Ramos (cell line): ENCODE measurements at regions not wholly inside any gene's neighbourhood (a gene's known extent, or its start where the extent isn't known, plus 50 kb on each side); places are given as distances from the start of the nearest gene placed in this dataset.

Experiments used
- in situ Hi-C: fragments of 300-500 bp; cut with MboI; formaldehyde crosslinking; loops from one replicate; pipeline ENCODE4 v1.14.3; 2022; ENCODE audit warnings: low sequenced_read_pairs; ENCODE audit not compliant: unreplicated experiment

DNA sequence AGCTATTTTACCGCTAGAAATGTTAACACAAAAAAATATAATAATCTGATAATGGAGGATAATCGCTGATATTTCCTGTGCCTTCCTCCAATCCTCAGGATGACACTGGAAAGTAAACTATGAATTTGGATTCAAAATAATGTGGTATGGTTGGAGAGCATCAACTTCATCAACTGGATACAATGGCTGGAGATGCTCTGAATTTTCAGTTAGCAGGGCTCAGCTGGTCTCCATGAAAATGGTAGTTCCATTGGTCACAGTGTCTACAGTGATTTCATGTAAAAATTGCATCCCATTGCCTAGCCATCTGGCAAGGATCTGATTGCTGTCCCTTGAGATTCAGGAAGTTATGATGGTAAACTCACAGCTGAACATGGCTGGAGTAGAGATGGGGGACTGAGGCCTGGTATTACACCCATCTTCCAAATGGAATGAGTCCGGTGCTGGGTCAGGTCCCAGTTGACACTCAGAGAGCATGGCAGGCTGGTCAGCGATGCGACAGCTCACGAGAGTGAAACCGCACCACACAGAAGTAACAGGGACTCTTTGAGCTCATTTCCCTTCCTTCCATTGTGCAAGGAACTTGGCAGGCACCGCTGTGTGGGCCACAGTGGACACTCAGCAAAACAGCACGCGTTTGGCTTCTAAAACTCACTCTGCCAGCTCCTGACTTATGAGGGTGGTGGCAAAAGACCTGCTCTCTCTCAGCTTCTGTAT lies 142.4 kb upstream of the TNFAIP3 start:
- in situ Hi-C loops = loop anchor here (25.0 kb wide), 1 partner anchor 388 kb away; the partner anchor contains the start of gene PERP

DNA sequence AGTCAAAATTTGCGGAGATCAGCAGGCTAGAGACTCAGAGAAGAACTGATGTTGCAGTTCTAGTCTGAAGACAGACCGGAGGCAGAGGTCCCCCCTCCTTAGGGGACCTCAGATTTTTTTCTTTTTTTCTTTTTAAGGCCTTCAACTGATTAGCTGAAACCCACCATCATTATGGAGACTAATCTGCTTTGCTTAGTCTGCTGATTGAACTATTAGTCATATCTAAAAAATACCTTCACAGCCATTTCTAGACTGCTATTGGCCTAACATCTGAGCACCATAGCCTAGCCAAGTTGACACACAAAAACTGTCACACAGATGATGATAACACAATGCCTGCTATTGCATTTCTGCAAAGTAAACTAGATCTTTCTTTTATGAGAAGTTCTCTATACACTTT lies 141.1 kb upstream of the TNFAIP3 start:
- in situ Hi-C loops = no loop called here

DNA sequence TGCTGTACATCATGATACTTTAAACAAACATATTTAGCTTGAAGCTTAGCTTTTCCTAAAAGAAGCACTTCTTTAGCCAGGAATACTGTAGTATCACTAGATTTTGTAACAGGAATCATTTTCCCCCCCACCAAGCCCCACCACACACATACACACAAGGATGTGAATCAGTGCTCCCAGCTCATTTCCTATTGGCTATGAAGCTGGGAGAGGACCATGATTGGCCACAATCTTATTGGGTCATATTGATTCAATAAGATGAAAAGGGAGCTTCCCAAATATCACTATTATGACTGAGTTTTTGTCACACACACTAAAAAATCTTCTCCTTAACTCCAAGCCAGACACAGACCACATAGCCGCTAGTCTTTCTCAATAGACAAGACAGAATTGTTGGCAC lies 140.5 kb upstream of the TNFAIP3 start:
- in situ Hi-C loops = no loop called here

DNA sequence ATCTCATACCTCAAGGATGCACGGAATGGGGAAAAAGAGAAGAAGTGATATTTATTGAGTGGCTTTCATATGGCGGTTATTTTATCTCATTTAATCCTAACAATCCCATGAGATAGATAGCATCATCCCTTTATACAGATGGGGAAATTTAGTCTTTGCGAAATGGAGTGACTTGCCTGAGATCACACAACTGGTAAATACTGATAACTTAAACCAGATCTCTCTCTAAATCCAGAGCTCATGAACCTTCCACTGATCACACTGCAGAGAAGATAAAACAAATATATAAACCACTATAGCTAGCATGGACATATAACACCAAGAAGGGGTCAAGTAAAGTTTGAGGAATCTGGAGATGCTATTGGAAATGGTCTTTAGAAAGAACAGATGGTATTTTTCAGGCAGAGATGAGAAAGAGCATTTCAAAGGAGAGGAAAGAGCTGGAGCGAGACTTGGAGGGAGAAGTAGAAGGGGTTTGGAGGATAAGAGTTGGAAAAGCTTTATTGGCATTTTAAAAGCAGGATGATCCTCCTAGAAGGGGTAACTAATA lies 139.8 kb upstream of the TNFAIP3 start:
- in situ Hi-C loops = no loop called here

DNA sequence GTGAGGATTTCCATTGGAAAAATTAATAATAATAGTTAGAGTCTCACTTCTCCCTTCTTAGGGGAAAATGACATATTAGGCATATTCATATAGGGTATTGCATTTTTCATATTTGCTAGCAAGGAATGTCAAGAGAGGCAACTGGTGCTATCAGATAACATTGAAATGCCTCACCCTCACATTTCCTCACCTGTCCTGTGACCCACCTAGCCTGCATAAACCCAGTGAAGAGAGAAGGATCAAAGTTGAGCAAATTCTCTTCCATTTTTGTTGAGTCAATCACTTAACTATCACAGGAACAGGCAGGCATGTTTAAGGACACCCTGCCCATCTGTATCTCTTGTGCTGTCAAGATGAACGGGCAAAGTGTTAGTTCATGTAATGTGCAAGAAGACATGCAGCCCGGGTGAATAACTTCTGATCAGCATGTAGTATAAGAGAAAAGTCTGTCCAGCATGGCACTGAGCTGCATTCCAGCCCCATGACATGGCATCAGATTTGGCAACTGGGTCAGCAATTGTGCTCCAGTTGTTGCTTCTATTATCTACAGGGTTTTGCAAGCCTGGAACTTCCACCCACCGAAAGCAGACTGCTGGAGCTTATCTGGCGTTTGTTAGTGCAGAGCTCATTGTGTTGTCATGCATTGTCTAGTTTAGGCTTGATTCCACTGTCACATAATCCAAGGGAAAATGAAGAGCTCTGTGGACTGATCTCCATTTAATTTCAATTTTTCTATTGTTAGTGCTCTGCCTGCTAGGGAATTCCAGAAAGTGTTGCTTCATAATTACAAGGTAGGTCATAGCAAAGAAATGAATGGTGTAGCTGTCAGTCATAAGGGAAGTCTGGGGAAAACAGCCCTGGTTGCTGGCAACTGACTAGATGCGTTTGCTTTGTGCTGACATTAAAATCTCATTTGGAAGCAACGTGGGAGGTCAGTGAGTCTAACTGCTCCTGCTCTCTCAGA lies 138.4 kb upstream of the TNFAIP3 start:
- in situ Hi-C loops = no loop called here

DNA sequence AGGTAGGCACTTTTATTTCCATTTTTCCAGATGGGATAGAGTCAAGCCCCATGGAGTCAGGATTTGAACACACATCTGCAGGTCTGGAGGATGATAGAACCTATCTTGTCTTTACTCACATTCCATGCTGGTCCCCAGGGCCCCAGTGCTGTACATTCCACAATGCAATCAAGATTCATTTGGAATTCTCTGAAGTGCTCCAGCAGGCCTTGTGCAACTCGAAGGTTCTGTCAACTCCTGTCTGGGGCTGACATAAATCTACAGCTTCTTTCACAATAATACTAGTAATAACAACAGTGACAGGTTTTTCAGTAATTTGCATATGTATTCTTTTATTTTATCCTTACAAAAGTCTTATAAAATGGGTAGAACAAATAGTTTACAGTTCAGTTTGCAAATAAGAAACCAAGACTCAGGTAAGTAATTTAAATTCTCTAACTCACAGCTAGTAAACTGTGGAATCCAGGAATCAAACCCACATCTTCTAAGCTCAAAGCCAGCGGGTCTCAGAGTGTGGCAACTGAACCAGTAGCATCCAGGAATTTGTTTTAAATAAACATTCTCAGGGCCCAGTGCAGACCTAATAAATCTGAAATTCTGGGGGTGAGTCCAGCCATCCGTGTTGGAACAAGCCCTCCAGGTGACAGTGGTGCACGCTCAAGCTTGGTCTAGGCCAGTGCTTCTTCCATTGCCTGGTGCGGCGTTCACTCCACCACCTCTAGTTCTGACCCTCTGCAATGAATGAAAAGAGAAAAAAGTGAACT lies 137.0 kb upstream of the TNFAIP3 start:
- in situ Hi-C loops = no loop called here

DNA sequence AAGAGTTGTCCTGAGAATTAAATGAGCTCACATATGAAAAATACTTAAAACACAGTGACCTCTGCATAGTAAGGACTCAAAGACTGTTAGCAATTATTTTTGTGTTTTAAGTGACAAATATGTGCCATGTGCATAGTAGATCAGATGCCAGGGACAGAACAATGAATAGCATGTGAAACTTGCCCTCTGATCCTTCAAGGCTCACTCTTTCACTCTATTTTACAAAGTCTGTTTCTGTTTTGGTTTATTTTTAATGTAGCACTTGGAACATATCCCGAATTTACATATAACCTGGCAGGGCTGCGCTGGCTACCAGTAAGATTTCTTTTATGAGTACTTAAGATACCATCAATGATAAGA lies 135.5 kb upstream of the TNFAIP3 start:
- in situ Hi-C loops = no loop called here

DNA sequence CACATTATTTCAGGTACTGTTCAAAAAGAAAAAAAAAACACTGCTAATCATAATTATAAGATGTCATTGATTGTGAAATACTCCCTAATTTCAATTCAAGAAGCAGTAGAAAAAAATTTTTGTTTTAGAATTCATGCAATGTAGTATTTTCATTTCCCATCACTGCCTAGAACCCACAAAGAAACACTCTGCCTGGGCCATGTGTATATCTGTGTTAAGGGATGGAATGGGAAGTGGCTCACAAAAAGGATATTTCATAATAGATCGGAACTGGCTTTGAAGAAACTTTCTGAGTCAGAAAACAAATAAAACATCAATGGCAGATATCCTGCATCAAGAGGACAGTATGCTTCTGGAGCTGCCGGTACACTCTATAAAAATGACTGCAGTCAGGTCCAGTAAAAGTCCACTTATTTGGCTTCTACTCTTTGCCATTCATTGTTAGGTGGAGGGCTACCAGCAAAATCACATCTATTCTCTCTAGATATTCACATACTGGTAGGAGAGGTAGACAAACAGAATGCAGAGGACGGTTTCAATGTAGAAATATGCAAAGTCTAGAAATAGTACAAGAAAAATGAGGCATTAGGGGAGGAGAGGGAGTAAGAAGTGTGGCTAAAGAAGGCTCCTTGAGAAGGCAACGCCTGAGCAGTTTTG lies 135.0 kb upstream of the TNFAIP3 start:
- in situ Hi-C loops = no loop called here

DNA sequence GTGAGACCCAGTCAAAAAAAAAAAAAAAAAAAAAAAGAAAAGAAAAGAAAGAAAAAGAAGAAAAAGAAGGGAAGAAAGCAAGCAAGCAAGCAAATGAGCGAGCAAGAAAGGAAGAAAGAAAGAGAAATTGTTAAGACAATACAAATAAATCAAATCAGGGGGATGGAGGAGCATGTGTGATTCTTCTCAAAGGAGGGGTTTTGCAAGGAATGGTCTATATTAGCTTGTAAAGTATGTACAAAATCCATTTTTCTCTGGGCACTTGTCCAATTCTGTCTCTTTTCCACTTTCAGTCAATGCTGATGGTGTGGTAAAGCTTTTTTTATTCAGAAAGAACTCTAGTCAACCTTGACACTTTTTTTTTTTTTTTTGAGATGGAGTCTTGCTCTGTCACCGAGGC lies 133.7 kb upstream of the TNFAIP3 start:
- in situ Hi-C loops = no loop called here

DNA sequence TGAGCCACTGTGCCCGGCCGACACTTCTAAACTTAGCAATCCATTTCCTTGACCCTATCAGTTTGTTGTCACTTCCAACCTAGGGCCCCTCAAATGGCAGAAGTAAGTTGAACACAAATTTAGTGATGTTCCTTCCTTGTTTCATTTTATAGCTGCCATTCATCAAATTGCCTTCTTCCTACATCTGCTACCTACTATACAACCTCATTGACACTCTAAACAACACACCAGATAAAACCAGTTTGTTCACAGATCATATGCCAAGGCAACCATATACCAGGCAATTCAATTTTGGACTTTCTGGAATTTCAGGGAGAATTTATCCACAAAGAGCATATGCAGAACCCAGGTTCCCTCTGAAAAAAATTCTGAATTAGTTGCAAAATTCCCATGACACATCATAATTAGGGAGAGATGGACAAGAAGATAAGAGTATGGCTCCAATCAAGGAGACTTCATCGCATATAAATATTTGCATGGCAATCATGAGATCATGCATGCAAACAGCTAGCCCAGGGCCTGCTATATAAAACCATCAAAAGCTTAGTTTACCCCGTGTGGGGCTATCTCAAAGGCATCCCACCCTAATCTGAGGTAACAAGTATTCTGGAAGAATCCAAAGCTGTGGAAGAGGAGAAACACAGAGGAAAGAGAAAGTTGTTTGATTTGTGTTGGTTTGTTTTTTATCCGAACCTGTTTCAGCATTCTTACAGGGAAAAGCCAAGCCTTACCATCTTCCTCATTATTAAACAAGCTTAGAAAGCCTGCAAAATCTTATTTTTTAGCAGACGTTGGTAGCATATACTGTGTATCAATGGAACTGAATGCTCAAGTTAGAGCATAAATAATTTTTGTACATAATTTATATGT lies 132.8 kb upstream of the TNFAIP3 start:
- in situ Hi-C loops = no loop called here

DNA sequence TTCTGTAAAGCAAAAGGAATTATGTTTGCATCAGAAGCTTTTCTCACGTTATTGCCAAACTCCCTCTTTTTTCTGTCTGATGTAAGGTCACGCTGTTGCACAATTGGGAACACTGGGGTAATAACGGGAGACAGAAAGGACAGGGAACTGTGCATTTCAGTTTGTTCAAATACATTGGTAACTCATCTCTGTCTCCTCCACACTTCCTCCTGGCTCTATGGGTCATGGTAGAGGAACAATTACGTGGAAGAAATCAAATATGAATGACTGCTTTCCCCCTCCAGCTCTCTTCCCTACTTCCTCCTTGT lies 132.2 kb upstream of the TNFAIP3 start:
- in situ Hi-C loops = no loop called here

DNA sequence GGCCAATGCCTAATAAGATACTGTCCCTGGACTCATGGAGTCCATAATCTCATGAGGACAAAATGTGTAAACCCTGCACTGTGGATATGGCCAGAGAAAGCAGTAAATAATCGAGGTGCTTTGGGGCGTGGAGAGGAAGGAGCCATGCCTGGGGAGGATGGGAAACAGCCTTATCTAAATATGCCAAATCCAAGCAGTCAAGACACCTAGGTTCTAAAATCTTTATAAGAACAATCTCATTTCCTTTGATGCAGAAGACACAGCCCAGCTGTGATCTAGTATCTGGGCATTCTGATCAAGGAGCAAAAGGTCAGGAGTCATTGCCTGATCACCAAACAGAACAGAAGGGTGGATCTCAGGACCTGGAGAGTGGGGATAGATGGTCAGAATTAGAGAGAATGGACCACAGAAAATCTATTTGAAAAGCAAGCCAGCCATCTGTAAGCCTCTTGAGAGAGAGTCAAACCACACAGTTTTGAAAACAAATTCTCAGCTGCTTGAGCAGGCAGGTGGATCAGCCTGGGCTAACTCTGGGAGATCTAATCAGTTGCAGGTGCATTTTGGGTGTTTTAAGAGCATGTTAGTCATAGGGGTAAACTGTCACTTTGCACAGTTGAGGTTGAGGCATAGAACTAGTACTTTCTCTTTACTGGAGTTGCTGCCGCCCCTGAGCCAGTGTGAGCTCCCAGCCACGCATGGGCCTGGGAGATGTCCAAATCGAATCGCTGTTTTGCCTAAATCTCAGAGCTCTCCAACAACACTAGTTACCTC lies 130.8 kb upstream of the TNFAIP3 start:
- in situ Hi-C loops = no loop called here

DNA sequence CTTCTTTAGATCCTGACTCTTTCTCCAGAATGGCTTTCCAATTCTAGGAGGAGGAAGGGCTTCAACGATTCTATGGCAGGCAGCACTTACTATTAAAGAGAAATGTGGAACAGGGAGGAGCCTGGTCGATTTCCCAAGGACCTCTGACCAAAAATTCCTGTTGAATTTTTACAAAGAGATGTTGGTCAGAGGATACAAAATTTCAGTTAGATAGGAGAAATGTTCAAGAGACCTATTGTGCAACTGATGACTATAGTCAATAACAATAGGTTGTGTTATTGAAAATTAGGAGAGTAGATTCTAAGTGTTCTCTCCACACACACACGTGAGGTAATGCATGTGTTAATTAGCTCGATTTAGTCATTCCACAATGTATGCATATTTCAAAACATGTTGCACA lies 130.1 kb upstream of the TNFAIP3 start:
- in situ Hi-C loops = no loop called here

DNA sequence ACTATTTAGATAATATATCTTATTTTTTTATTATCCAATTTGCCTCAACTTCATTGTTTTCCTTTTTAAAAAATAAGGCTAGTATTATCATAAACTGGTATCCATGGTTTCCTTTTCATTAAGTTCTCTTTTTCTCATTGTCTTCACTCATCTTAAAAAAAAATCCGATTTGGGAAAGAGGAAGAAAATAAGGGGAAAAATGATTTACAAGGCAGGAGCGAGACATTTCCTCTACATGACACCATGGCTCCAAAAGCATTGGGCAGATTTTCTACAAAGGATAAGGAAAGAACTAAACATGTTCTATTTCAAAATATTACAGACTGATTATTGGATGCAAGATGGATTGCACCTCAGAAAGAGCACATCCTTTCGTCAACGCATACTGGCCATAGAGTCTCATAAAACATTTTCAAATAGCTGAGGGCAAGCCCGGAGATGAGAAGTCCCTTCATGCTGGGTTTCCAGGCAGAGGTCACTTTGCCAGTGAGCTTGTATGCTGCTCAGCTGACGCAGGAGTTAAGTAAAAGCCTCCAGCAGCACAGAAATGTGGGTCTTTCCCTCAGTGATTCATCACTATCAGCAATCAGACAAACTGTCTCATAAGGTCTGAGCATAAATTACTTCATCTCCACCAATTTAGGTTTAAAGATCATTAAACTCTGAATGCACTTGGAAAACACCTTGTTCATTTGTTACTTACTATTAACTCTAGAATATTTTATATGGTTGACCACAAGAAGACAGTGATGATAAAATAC lies 129.0 kb upstream of the TNFAIP3 start:
- in situ Hi-C loops = no loop called here

DNA sequence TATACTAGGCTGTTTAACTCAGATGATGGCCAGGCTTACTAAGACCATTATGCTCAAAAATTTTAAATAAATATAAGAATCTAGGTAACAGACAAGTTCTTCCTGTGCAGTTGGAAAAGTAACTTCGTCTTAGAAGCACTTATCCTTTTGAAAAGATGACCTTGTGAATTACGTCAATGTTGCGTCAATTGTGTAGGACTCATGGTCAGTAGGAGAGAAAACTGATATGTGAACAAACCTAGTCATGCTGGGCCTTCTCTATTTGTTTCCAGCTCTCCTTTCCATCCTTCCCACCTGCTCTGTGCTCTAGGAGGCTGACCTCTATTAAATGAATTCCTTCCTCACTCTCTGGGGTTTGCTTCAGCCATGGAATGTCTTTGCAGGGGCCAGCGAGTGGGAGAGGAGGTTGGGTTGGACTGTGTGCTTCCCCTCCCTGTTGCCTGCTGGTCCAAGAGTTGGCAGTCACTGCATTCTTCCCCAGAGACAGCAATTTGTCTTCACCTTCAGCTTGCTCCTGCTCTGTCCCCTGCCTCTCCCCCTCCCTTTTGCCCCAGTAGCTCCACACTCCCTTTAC lies 128.0 kb upstream of the TNFAIP3 start:
- in situ Hi-C loops = no loop called here

DNA sequence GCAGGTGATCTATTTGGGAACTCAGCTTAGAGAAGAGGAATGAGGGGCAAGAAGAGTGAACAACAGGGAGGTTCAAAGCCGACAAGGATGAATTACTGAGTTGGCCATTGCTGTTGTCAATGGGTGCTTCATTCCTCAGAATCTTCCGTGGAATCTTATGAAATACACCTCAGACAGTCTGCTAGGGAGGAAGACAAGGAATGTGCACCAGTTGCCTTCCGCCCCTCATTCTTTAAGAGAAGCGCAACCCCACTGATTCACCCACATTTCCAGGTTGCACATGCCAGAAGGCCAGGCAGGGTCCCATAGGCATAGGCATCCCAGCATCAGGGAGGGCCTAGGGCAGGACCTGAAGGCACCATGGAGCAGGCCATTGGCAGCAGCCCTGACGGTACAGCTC lies 127.5 kb upstream of the TNFAIP3 start:
- in situ Hi-C loops = no loop called here

DNA sequence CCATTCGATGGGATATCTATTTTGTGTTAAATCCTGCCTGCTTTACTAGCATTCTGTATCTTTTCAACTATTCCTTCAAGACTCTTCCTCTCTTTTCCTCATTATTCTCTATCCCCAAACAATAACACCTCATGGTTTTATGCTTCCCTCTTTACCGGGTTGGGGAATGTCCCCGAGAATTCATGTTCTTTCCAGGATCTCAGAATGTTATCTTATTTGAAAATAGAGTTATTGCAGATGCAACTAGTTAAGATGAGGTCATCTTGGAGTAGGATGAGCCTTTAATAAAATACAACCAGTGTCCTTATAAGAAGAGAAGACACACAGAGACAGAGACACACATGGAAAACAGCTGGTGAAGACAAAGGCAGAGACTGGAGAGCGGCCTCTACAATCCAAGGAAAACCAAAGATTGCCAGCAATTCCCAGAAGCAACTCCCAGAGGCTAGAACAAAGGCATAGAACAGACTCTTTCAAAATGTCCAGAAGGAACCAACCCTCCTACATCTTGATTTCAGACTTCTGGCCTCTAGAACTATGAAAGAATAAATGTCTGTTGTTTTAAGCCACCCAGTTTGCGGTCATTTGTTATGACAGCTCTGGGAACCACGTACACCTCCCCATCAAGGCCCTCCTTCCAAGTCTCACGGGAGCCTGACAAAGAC lies 126.8 kb upstream of the TNFAIP3 start:
- in situ Hi-C loops = no loop called here
